ENCODE measurements at regions not wholly inside any gene's neighbourhood (a gene's known extent, or its start where the extent isn't known, plus 50 kb on each side); places are given as distances from the start of the nearest gene placed in this dataset.
A peak's percentile ranks its signal among the peaks of the same experiment; 100 is the strongest.

DNA sequence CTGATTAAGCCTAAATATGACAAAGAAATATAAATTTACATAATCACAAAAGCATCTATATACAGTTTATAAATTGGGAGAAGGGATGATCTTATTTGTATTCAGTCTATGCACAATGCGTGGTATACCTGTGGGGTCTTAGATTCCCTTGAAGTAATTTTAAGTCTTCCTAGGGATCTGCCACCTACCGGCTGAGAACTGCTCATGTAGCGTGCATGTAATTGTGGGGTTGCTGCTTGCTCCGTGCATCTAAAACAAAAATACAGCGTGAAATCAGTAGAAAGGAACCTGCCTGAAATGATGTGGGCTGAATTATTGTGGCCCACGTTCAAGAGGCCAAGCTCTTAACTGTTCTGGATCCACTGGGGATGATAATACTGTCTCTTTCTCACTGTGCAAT, 187.3 kb downstream of the MBOAT1 start:
- no peak for DNase-seq (ENCODE audit: low spot score)

DNA sequence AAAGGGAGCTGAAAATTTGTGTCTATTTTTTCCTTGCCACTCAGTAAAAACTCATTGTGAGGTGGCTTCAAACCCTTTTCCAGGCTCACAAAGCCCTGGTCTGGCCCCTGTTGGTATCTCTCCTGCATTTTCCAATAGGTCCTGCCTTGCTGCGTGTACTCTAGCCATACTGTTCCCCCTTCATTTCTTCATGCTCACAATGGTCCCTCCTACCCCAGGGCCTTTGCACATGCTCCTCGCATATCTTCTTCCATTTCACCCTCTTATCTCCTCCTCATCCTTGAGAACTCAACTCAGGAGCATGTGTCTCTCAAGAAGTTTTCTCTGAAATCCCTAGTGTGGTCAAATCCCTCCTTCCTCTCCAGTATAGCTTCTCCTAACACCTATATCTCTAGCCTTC, 186.6 kb downstream of the MBOAT1 start:
- DNase-seq (ENCODE audit: low spot score) = no peak

DNA sequence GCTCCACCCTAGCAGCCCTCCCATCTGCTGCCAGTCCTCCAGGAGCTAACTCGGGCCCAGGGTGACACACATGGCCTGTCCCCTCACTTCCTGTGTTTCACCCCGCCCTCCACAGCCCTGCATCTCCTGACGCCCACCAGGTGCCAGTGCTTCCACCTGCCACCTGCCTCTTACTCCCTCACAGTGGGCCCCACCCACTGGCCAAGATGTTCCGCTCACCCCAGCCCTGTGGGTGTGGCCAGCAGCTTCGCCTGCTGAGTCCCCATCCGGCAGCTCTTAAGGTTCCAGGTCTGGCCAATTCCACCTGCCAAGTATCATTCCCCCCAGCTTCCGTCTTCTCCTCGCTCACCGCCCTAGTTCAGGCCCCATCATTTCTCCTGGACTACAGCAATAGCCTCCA, 184.1 kb downstream of the MBOAT1 start:
- DNase-seq (ENCODE audit: low spot score) = peak; percentile 26

DNA sequence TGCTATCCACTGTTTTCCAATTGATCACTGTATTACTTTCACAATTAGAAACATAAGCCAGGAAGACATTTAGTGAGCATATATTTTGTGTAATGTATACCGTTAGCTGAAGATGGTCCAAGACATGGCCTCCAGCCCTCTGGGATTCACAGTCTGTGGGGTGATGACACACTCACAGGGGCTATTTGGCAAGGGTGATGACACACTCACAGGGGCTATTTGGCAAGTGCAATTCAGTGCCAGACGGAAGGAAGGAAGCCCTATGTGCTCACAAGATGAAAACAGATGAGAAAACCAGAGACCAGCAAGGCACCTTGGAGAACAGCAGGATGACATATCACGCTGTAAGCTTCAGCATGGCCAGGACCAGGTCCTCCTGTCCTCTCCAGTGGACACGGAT, 183.7 kb downstream of the MBOAT1 start:
- no peak for DNase-seq (ENCODE audit: low spot score)

DNA sequence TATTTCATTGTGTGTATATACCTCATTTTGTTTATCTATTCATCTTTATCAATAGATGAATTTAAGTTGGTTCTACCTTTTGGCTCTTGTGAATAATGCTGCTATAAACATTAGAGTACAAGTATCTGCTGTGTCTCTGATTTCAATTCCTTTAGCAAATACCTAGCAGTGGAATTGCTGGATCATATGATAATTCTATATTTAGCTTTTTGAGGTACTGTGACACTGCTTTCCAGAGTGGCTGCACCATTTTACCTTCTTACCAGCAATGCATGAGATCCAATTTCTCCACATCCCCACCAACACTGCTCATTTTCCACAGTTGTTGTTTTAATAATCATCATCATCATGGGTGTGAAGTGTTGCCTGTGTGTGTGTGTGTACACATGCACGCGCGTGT, 182.3 kb downstream of the MBOAT1 start:
- DNase-seq (ENCODE audit: low spot score) = no peak

DNA sequence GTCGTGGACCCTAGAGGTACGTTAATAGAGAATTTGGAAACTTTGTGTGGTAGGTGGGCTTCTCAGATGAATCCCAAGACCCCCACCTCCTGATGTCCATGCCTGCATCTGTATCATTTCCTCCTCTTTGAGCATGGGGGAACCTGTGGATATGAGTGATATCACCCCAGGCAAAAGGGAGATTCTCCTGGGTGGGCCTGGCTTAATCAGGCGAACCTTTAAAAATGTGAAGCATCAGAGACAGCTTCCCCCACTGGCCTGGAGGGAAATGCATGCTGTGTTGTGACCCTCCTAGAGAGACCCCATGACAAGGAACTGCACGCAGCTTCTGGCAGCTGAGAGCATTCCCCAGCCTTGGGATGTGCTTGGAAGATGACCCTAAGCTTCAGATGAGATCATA, 180.9 kb downstream of the MBOAT1 start:
- no peak for DNase-seq (ENCODE audit: low spot score)

DNA sequence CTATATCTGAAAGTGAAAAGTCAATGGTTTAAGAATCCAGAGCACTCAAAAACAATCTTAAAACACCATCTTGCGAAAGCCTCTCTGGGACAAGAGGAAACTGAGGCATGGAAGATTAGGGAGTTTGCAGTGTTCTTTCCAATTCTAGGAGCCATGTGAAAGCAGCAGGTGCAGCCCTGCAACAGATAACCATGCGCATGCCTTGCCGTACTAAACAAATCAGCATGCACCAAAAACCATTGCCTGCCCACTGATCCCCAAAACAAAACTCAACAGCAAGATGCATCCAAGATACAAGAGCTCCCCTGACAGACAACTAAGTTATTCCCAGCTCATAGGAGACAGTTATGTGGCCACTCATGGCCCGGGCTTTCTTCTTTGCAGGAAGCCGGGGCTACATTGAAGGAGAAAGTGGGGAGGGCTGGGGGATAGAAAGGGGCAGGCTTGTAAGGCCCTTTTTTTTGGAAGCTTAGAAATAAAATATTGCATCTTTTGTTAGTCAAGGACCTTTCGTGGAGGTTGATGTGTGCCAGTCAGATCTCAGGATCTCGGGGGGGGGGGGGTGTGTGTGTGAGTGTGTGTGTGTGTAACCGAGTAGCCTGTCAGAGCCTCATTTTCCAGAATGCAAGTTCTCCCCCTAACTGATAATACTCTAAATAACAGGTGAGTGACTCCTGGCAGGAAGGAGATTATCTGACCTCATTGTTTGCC, 178.4 kb downstream of the MBOAT1 start:
- DNase-seq (ENCODE audit: low spot score) = no peak

DNA sequence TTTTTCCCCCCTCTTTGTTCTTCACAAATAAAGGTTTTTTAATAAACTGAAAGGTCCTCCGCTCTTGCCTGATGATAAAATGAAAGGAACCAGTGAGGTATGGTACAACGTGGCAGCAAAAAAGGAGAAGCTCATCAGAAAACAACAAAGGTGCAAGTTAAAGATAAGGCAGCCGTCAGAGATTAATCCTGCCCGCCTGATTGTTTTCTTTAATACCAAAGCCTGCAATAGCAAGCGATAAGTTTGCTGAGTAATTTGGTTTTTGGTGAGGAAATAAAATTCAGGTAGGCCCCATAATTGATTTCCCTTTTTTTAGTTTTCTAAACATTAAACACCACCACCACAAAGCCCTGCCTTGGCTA, 177.9 kb downstream of the MBOAT1 start:
- DNase-seq (ENCODE audit: low spot score) = no peak

DNA sequence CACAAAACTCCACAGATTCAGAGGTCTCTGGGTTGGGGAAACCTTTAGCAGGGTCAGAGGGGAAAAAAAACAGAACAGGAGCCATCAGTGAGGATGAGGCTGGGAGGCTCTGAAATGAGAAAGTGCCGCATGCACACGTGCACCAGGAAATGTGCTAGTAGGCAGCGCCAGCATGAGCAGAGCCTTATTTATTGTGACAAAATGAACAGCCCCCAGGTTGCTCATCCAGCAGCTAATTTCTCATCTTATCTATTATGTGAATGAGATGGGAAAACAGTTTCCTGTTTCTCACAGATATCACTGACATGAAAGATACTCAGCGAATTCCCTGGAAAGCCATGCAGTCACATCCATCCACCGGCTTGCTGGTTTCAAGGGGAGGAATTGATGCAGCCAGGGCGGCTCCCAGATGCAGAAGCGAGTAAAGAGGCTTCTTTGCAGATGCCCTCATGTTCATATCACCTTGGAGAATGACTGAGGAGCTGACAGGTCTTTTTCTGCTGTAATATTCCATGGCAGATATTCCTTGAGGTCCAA, 176.1 kb downstream of the MBOAT1 start:
- DNase-seq (ENCODE audit: low spot score) = no peak

DNA sequence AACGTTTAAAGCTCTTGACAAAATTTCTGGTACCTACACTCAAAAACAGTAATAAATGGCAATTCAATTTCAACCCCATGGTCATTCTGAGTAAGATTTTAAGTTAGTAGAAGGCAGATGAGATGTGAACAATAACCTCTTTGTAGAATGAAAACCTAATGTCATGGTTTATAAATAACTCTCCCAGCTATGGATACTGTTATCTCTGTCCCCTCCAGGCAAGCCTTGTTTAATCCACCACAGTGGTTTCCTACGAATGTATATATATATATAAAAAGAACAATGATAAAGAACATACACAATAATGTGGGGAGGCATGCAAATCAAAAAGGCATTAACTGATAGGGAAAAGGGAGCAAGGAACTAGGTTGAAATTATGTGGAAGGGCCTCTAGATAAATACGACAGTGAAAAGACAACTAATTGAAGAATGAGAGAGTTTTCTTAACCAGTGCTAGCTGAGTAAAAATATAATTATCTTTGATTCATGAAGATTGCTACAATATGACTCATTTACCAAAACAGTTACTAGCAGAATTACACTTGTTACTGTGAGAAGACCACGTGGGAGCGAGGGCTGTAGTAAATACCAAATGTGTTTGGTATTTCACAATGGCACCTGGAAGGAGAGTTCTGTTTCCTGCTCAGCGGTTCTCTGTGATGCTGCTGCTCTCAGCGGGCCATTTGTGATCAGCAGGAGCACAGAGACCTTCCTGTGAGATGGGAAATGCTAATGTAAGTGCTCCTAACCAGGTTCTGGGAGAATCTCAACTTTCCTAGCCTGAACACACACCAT, 173.7 kb downstream of the MBOAT1 start:
- no peak for DNase-seq (ENCODE audit: low spot score)

DNA sequence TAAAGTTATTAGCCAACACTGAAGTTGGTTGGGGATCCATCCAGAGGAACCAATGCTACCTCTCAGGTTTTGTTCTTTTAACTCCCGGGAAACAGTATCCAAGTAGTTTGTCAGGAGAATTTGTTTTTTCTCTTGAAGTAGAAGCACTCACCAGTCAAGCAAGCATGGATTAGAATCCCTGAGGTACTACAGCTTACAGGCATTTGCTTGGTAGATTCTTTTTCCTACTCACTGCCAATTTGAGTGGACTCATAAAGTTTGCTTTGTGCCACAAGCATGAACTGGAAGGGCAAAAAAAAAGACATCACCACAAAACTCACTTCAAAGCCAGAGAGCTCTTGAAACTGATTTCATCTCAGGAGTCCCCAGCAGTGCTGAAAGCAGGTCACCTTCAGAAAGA, 167.4 kb downstream of the MBOAT1 start:
- DNase-seq (ENCODE audit: low spot score) = no peak
